ENCODE measurements at regions not wholly inside any gene's neighbourhood (a gene's known extent, or its start where the extent isn't known, plus 50 kb on each side); places are given as distances from the start of the nearest gene placed in this dataset.

- TF ChIP-seq CTCF (IDR thresholded peaks at IDR 0.05), result no peak
- TF ChIP-seq POLR2AphosphoS5 (IDR thresholded peaks at IDR 0.05), result no peak
- no peak for TF ChIP-seq POLR2A (IDR thresholded peaks at IDR 0.05)
Measured at GRCh38 chr12:98146043-98146442, 369.3 kb upstream of the TMPO start.

All from breast epithelium (tissue), 3 donors.